ENCODE measurements at regions not wholly inside any gene's neighbourhood (a gene's known extent, or its start where the extent isn't known, plus 50 kb on each side); places are given as distances from the start of the nearest gene placed in this dataset.

DNA sequence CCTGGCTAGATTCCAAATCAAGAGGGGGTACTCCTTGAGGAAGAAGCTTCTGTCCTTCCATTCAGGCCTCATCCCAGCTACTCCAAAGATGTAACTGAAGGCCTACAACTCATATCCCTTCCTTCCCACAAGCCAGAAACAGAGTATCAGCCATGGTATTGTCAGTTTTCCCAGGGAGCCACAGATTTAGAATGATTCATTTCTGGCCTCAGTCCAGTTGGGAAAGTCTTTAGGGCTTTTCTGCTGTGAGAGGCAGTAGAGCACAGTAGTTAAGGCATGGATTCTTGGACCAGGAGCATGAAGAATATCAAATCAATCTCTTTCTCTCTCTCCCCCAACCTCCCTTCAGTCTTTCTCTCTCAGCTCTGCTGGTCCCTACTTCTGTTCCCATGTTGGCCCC lies 505.0 kb downstream of the BCOR start (continued):
- TF ChIP-seq BRF1 (IDR thresholded peaks at IDR 0.05; ENCODE audit: borderline replicate concordance, extremely low read depth, insufficient read length) (no peak), RBM39 (optimal IDR thresholded peaks at IDR 0.05; ENCODE audit: low read depth, low read length) (no peak)
- TF ChIP-seq, protein P1, sequence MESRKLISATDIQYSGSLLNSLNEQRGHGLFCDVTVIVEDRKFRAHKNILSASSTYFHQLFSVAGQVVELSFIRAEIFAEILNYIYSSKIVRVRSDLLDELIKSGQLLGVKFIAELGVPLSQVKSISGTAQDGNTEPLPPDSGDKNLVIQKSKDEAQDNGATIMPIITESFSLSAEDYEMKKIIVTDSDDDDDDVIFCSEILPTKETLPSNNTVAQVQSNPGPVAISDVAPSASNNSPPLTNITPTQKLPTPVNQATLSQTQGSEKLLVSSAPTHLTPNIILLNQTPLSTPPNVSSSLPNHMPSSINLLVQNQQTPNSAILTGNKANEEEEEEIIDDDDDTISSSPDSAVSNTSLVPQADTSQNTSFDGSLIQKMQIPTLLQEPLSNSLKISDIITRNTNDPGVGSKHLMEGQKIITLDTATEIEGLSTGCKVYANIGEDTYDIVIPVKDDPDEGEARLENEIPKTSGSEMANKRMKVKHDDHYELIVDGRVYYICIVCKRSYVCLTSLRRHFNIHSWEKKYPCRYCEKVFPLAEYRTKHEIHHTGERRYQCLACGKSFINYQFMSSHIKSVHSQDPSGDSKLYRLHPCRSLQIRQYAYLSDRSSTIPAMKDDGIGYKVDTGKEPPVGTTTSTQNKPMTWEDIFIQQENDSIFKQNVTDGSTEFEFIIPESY (CRISPR knock-in tag; IDR thresholded peaks at IDR 0.05): no peak

DNA sequence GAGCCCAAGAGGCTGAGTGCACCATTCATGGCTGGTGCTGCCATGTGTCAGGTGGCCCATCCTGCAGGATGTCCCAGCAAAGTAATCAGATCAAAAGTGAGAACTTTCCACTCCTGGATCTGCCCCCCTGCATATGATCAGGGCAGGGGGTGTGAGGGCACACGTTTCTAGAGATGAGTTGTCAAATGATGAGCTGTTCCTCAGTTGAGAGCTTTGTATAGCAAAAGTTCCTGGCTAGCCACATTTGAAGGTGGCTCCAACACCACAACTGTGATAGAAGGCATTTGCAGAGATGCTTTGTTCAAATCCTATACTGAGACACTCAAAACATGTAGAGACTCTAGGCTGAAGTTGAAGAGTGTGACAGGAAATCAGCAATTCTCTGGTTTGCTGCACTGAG lies 501.8 kb downstream of the BCOR start:
- ATAC-seq: no peak
- TF ChIP-seq SP2 (IDR thresholded peaks at IDR 0.05; ENCODE audit: extremely low read depth, low read depth, low read length, poor library complexity, severe bottlenecking) (no peak), MEIS2 (IDR thresholded peaks at IDR 0.05; ENCODE audit: partially characterized antibody) (no peak), MTA2 (IDR thresholded peaks at IDR 0.05; ENCODE audit: low read depth) (no peak), EP300 (IDR thresholded peaks at IDR 0.05; ENCODE audit: low read length) (no peak), HLTF (IDR thresholded peaks at IDR 0.05) (no peak)
- TF ChIP-seq, protein P2, sequence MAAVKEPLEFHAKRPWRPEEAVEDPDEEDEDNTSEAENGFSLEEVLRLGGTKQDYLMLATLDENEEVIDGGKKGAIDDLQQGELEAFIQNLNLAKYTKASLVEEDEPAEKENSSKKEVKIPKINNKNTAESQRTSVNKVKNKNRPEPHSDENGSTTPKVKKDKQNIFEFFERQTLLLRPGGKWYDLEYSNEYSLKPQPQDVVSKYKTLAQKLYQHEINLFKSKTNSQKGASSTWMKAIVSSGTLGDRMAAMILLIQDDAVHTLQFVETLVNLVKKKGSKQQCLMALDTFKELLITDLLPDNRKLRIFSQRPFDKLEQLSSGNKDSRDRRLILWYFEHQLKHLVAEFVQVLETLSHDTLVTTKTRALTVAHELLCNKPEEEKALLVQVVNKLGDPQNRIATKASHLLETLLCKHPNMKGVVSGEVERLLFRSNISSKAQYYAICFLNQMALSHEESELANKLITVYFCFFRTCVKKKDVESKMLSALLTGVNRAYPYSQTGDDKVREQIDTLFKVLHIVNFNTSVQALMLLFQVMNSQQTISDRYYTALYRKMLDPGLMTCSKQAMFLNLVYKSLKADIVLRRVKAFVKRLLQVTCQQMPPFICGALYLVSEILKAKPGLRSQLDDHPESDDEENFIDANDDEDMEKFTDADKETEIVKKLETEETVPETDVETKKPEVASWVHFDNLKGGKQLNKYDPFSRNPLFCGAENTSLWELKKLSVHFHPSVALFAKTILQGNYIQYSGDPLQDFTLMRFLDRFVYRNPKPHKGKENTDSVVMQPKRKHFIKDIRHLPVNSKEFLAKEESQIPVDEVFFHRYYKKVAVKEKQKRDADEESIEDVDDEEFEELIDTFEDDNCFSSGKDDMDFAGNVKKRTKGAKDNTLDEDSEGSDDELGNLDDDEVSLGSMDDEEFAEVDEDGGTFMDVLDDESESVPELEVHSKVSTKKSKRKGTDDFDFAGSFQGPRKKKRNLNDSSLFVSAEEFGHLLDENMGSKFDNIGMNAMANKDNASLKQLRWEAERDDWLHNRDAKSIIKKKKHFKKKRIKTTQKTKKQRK (IDR thresholded peaks at IDR 0.05; ENCODE audit: borderline replicate concordance, low read depth, low read length): no peak
- TF ChIP-seq, protein P3, sequence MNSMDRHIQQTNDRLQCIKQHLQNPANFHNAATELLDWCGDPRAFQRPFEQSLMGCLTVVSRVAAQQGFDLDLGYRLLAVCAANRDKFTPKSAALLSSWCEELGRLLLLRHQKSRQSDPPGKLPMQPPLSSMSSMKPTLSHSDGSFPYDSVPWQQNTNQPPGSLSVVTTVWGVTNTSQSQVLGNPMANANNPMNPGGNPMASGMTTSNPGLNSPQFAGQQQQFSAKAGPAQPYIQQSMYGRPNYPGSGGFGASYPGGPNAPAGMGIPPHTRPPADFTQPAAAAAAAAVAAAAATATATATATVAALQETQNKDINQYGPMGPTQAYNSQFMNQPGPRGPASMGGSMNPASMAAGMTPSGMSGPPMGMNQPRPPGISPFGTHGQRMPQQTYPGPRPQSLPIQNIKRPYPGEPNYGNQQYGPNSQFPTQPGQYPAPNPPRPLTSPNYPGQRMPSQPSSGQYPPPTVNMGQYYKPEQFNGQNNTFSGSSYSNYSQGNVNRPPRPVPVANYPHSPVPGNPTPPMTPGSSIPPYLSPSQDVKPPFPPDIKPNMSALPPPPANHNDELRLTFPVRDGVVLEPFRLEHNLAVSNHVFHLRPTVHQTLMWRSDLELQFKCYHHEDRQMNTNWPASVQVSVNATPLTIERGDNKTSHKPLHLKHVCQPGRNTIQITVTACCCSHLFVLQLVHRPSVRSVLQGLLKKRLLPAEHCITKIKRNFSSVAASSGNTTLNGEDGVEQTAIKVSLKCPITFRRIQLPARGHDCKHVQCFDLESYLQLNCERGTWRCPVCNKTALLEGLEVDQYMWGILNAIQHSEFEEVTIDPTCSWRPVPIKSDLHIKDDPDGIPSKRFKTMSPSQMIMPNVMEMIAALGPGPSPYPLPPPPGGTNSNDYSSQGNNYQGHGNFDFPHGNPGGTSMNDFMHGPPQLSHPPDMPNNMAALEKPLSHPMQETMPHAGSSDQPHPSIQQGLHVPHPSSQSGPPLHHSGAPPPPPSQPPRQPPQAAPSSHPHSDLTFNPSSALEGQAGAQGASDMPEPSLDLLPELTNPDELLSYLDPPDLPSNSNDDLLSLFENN (IDR thresholded peaks at IDR 0.05; ENCODE audit: low read depth in 2 of 2, low read length in 2 of 2): no peak

More for the DNA sequence above, 501.8 kb downstream of the BCOR start:
- H3K36me3 ChIP-seq (ENCODE audit: control insufficient read depth, insufficient read depth, low read length): no peaks in the 10 kb centered on the region
- intact Hi-C loops (cut with micrococcal nuclease) (no loop called here), in situ Hi-C loops (cut with MboI) (no loop called here)
- H2AFZ ChIP-seq (ENCODE audit: low read depth, low read length): no peak overlapping the region
- H3K9me1 ChIP-seq (ENCODE audit: control insufficient read depth, insufficient read depth, low read length): no peaks in the 10 kb centered on the region
- H3K9ac ChIP-seq (ENCODE audit: insufficient read depth in 1 of 2, low read depth in 2 of 2, low read length in 2 of 2): no peak overlapping the region
- no TSS peak for BruUV-seq (replicated peaks)
- H3K4me3 ChIP-seq: no peak overlapping the region
- no peaks in the 10 kb centered on the region for H4K20me1 ChIP-seq (replicated peaks; ENCODE audit: control insufficient read depth, insufficient read depth, low read length)
- no peaks in the 10 kb centered on the region for H3K79me2 ChIP-seq (ENCODE audit: control insufficient read depth, insufficient read depth, low read length)
- FAIRE-seq (no peak), DNase-seq (ENCODE audit: extremely low read depth in 1 of 4, low spot score in 3 of 4) (no peak)
- no peaks in the 10 kb centered on the region; a peak in 1 of 5 replicates for H3K4me1 ChIP-seq (replicated peaks in 1 of 2; ENCODE audit: control insufficient read depth in 2 of 2, insufficient read depth in 2 of 2, low read length in 2 of 2)
- H3K27me3 ChIP-seq (ENCODE audit: control insufficient read depth in 2 of 2, insufficient read depth in 2 of 2, low read length in 2 of 2): no peaks in the 10 kb centered on the region; a peak in 1 of 5 replicates
- no peak overlapping the region for H3K4me2 ChIP-seq (ENCODE audit: insufficient read depth, low read length)
- H3K9me3 ChIP-seq (replicated peaks; ENCODE audit: control insufficient read depth, insufficient read depth, low read depth, low read length): no peaks in the 10 kb centered on the region
- ChIA-PET CTCF (ENCODE audit: low intra/inter-chr PET ratio) (no interaction called here), POLR2A (no interaction called here)
- WGBS (ENCODE audit: insufficient coverage, low coverage, missing lambda C conversion rate): 0% methylated on average over 1 of the region's 1 CpG
- no peak overlapping the region for H3K27ac ChIP-seq (ENCODE audit: extremely low read depth, low read depth, low read length)
